Calu3 (cell line): ENCODE measurements at regions not wholly inside any gene's neighbourhood (a gene's known extent, or its start where the extent isn't known, plus 50 kb on each side); places are given as distances from the start of the nearest gene placed in this dataset.
"Not testable (repeated sequence)": the region's sequence is repeated elsewhere in the genome, so short reads cannot be mapped to it uniquely, and the experiment has no call there.

Experiments
- BruUV-seq: library from RNA; stranded (reverse); fragments of 400-500 nt; replicated peaks from 2 replicates; lab custom pipeline; 2021; lab: Mats Ljungman, UMichigan
- CTCF ChIA-PET: fragments of 300-600 bp; sonication (Branson Sonifier 250); formaldehyde crosslinking; loops from one replicate; lab custom pipeline; 2022; ENCODE audit warnings: antibody characterized with exemption; lab: Charles Lee
- DNase-seq: peaks from one replicate; pipeline ENCODE4 v3.0.0; 2022
- H3K27ac Mint-ChIP-seq: one replicate; pipeline ENCODE4 v1.8.0; 2022; ENCODE audit warnings: mixed read lengths; ENCODE audit not compliant: unreplicated experiment
- H3K27me3 Mint-ChIP-seq: one replicate; pipeline ENCODE4 v1.8.0; 2022; ENCODE audit warnings: mixed read lengths; ENCODE audit not compliant: unreplicated experiment
- H3K36me3 Mint-ChIP-seq: one replicate; pipeline ENCODE4 v1.8.0; 2022; ENCODE audit warnings: mild to moderate bottlenecking, moderate library complexity, mixed read lengths; ENCODE audit not compliant: insufficient read depth, unreplicated experiment
- H3K4me1 Mint-ChIP-seq: one replicate; pipeline ENCODE4 v1.8.0; 2022; ENCODE audit warnings: mild to moderate bottlenecking, low read depth, mixed read lengths; ENCODE audit not compliant: unreplicated experiment
- H3K4me3 Mint-ChIP-seq: one replicate; pipeline ENCODE4 v1.8.0; 2022; ENCODE audit warnings: mild to moderate bottlenecking, low read depth, moderate library complexity, mixed read lengths; ENCODE audit not compliant: unreplicated experiment
- H3K9me3 Mint-ChIP-seq: one replicate; pipeline ENCODE4 v1.8.0; 2022; ENCODE audit warnings: low read depth, mixed read lengths; ENCODE audit not compliant: unreplicated experiment
- CTCF ChIP-seq: fragments of 200-600 bp; IDR thresholded peaks from one replicate; pipeline ENCODE4 v1.8.0; 2022; ENCODE audit warnings: antibody characterized with exemption; ENCODE audit not compliant: unreplicated experiment
- intact Hi-C: fragments of 100-400 bp; cut with micrococcal nuclease; formaldehyde crosslinking; loops from one replicate; pipeline ENCODE4 v1.10.0; 2022; ENCODE audit not compliant: unreplicated experiment

- H3K27ac Mint-ChIP-seq: no peak overlapping the region
- no TSS peak for BruUV-seq
- no peak for TF ChIP-seq CTCF
- intact Hi-C loops: no loop called here
- no peaks in the 10 kb centered on the region for H3K4me1 Mint-ChIP-seq
- H3K9me3 Mint-ChIP-seq: no peaks in the 10 kb centered on the region
- no peaks in the 10 kb centered on the region for H3K27me3 Mint-ChIP-seq
- H3K4me3 Mint-ChIP-seq: no peak overlapping the region
- CTCF ChIA-PET: no interaction called here
- no peak for DNase-seq
- no peaks in the 10 kb centered on the region for H3K36me3 Mint-ChIP-seq
Observed at GRCh38 chr12:39682689-39683477, 63.3 kb upstream of the ABCD2 start.

GRCh38 chr12:39675263-39675662 lies 55.7 kb upstream of the ABCD2 start:
- CTCF ChIA-PET: no interaction called here

GRCh38 chr12:39672976-39673375 lies 53.4 kb upstream of the ABCD2 start:
- intact Hi-C loops: no loop called here
- CTCF ChIA-PET: no interaction called here
- Mint-ChIP-seq H3K27me3 (no peaks in the 10 kb centered on the region), H3K4me3 (no peak overlapping the region), H3K4me1 (no peaks in the 10 kb centered on the region), H3K9me3 (peaks cover 2% of the 10 kb centered on the region), H3K36me3 (no peaks in the 10 kb centered on the region), H3K27ac (no peak overlapping the region)
- no peak for TF ChIP-seq CTCF
- DNase-seq: no peak
- BruUV-seq: no TSS peak

More at GRCh38 chr12:39675263-39675662, 55.7 kb upstream of the ABCD2 start:
- no peaks in the 10 kb centered on the region for H3K36me3 Mint-ChIP-seq
- intact Hi-C loops: no loop called here
- H3K4me3 Mint-ChIP-seq: no peak overlapping the region
- DNase-seq: no peak
- peaks cover 2% of the 10 kb centered on the region for H3K9me3 Mint-ChIP-seq
- no peaks in the 10 kb centered on the region for H3K4me1 Mint-ChIP-seq
- H3K27ac Mint-ChIP-seq: no peak overlapping the region
- H3K27me3 Mint-ChIP-seq: no peaks in the 10 kb centered on the region
- no peak for TF ChIP-seq CTCF
- BruUV-seq: no TSS peak

- TF ChIP-seq CTCF: no peak
- no peaks in the 10 kb centered on the region for H3K36me3 Mint-ChIP-seq
- CTCF ChIA-PET: no interaction called here
- no peak overlapping the region for H3K4me3 Mint-ChIP-seq
- H3K9me3 Mint-ChIP-seq: peaks cover 2% of the 10 kb centered on the region
- H3K27me3 Mint-ChIP-seq: no peaks in the 10 kb centered on the region
- H3K27ac Mint-ChIP-seq: no peak overlapping the region
- DNase-seq: no peak
- intact Hi-C loops: no loop called here
- no TSS peak for BruUV-seq
- H3K4me1 Mint-ChIP-seq: no peaks in the 10 kb centered on the region
Observed at GRCh38 chr12:39671898-39672875, 52.6 kb upstream of the ABCD2 start.

GRCh38 chr12:39669539-39669938 lies 49.9 kb upstream of the ABCD2 start:
- H3K27me3 Mint-ChIP-seq, BruUV-seq, CTCF ChIA-PET, H3K27ac Mint-ChIP-seq, H3K36me3 Mint-ChIP-seq, intact Hi-C loops, H3K9me3 Mint-ChIP-seq, DNase-seq, H3K4me3 Mint-ChIP-seq, H3K4me1 Mint-ChIP-seq: not testable (repeated sequence)
